ENCODE measurements at regions not wholly inside any gene's neighbourhood (a gene's known extent, or its start where the extent isn't known, plus 50 kb on each side); places are given as distances from the start of the nearest gene placed in this dataset.

DNA sequence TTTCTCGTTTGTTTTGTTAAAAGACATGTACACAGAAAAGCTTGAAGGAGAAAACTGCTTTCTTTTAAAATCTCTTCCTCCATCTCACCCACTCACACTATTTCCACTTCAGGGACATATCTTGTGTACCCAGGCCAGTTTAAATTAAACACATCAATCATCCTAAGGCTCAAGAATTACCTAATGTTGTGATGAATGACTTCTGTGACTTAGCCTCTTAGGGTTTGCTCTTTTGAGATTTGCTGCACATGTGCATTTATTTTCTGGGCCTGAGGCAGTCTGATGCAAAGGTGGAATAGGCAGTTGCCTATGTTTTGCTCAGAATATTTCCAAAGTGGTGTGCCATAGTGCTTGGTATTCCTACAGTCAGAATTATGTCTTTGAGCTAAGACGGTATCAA, 439.9 kb upstream of the CHD1 start:
- ChIA-PET CTCF (no interaction called here), RAD21 (ENCODE audit: low non-redundant PET in 1 of 2, low total read pairs in 2 of 2, uncharacterized antibody in 2 of 2, unreplicated experiment in 2 of 2) (no interaction called here), POLR2A (no interaction called here)
- Histone ChIP-seq H2AFZ (ENCODE audit: low read depth, low read length, poor library complexity, severe bottlenecking) (no peak overlapping the region), H3K27me3 (ENCODE audit: insufficient read depth, low read length) (no peaks in the 10 kb centered on the region), H3K4me1 (ENCODE audit: control insufficient read depth in 1 of 2, insufficient read depth in 2 of 2, low read length in 2 of 2) (no peaks in the 10 kb centered on the region), H4K20me1 (ENCODE audit: insufficient read depth) (no peaks in the 10 kb centered on the region), H3K9me2 (ENCODE audit: insufficient read depth) (no peaks in the 10 kb centered on the region), H3K36me3 (ENCODE audit: control insufficient read depth in 1 of 2, insufficient read depth in 2 of 2, low read length in 2 of 2) (no peaks in the 10 kb centered on the region), H3K27ac (ENCODE audit: low read depth, low read length) (no peak overlapping the region), H3K4me2 (ENCODE audit: low read length) (no peak overlapping the region), H3K4me3 (replicated peaks in 1 of 2; ENCODE audit: low read depth in 1 of 2, low read length in 2 of 2) (no peak overlapping the region), H3K9ac (ENCODE audit: low read length) (no peak overlapping the region), H3K79me2 (ENCODE audit: insufficient read depth, low read length) (no peaks in the 10 kb centered on the region), H3K9me3 (ENCODE audit: control insufficient read depth in 1 of 2, insufficient read depth in 1 of 2, low read depth in 1 of 2, low read length in 2 of 2) (no peaks in the 10 kb centered on the region)
- TF ChIP-seq SIN3A (IDR thresholded peaks at IDR 0.05; ENCODE audit: low read depth) (no peak), TCF7L2 (IDR thresholded peaks at IDR 0.05; ENCODE audit: borderline replicate concordance, extremely low read depth, insufficient read depth, insufficient read length) (no peak), ZFX (IDR thresholded peaks at IDR 0.05) (no peak), POLR2A (IDR thresholded peaks at IDR 0.05; ENCODE audit: borderline replicate concordance, extremely low read depth, insufficient read depth, insufficient read length) (no peak), JUND (IDR thresholded peaks at IDR 0.05) (no peak), YY1 (IDR thresholded peaks at IDR 0.05; ENCODE audit: extremely low read depth, insufficient replicate concordance, low read depth, low read length) (no peak), EZH2phosphoT487 (IDR thresholded peaks at IDR 0.05; ENCODE audit: borderline replicate concordance) (no peak)
- TF ChIP-seq, protein P1, sequence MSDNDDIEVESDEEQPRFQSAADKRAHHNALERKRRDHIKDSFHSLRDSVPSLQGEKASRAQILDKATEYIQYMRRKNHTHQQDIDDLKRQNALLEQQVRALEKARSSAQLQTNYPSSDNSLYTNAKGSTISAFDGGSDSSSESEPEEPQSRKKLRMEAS (IDR thresholded peaks at IDR 0.05) = no peak
- BruUV-seq (replicated peaks) = no TSS peak
- ATAC-seq = no peak
- DNase-seq (ENCODE audit: low read depth, low spot score) = no peak
- intact Hi-C loops (cut with micrococcal nuclease) = no loop called here

DNA sequence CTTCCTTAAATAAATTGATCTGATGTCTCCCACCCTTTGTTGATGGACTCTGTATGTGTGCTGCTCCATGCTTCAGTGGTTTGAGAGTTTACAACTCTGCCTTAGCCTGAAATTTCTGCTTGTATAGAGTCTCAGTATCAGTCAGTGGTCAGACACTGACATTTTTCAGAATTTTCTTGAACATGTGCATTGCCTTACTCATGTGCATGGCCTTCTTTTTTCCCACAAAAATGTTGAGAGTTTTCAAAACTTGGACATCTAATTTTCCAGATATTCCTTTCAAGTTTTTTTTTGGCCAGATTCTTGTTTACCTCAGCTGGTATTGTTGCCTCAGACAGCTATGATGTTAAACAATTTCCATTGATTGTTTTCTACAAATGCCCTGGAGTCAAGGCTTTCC, 427.1 kb upstream of the CHD1 start:
- Histone ChIP-seq H4K20me1 (ENCODE audit: insufficient read depth) (no peaks in the 10 kb centered on the region), H3K9me2 (ENCODE audit: insufficient read depth) (no peaks in the 10 kb centered on the region), H2AFZ (ENCODE audit: low read depth, low read length, poor library complexity, severe bottlenecking) (no peak overlapping the region), H3K4me2 (ENCODE audit: low read length) (no peak overlapping the region), H3K9ac (ENCODE audit: low read length) (no peak overlapping the region), H3K27me3 (ENCODE audit: insufficient read depth, low read length) (no peaks in the 10 kb centered on the region), H3K4me1 (ENCODE audit: control insufficient read depth in 1 of 2, insufficient read depth in 2 of 2, low read length in 2 of 2) (no peaks in the 10 kb centered on the region), H3K4me3 (replicated peaks in 1 of 2; ENCODE audit: low read depth in 1 of 2, low read length in 2 of 2) (no peak overlapping the region), H3K27ac (ENCODE audit: low read depth, low read length) (no peak overlapping the region), H3K36me3 (ENCODE audit: control insufficient read depth in 1 of 2, insufficient read depth in 2 of 2, low read length in 2 of 2) (no peaks in the 10 kb centered on the region), H3K79me2 (ENCODE audit: insufficient read depth, low read length) (no peaks in the 10 kb centered on the region), H3K9me3 (ENCODE audit: control insufficient read depth in 1 of 2, insufficient read depth in 1 of 2, low read depth in 1 of 2, low read length in 2 of 2) (peaks cover 3 to 6% of the 10 kb centered on the region in 2 experiments; a peak in 2 of 4 replicates)
- BruUV-seq (replicated peaks) = no TSS peak
- DNase-seq (ENCODE audit: low read depth, low spot score) (no peak), ATAC-seq (no peak)
- CTCF ChIA-PET = no interaction called here
- RAD21 ChIA-PET (ENCODE audit: low non-redundant PET in 1 of 2, low total read pairs in 2 of 2, uncharacterized antibody in 2 of 2, unreplicated experiment in 2 of 2) = no interaction called here
- intact Hi-C loops (cut with micrococcal nuclease) = no loop called here
- POLR2A ChIA-PET = no interaction called here
- TF ChIP-seq EGR1 (IDR thresholded peaks at IDR 0.05; ENCODE audit: low read depth) (no peak), ELF1 (IDR thresholded peaks at IDR 0.05; ENCODE audit: borderline replicate concordance, low read depth) (no peak), POLR2AphosphoS5 (IDR thresholded peaks at IDR 0.05; ENCODE audit: low read depth, low read length) (no peak), CEBPB (IDR thresholded peaks at IDR 0.05; ENCODE audit: low read depth) (no peak), SRF (IDR thresholded peaks at IDR 0.05; ENCODE audit: low read depth) (no peak), CBX3 (IDR thresholded peaks at IDR 0.05; ENCODE audit: low read depth) (no peak), EZH2phosphoT487 (IDR thresholded peaks at IDR 0.05; ENCODE audit: borderline replicate concordance) (no peak), TCF7L2 (IDR thresholded peaks at IDR 0.05; ENCODE audit: borderline replicate concordance, extremely low read depth, insufficient read depth, insufficient read length) (no peak), ZNF274 (IDR thresholded peaks at IDR 0.05; ENCODE audit: low read depth, low read length) (no peak)
- TF ChIP-seq, protein P1 (IDR thresholded peaks at IDR 0.05) = no peak
- TF ChIP-seq, protein P2, sequence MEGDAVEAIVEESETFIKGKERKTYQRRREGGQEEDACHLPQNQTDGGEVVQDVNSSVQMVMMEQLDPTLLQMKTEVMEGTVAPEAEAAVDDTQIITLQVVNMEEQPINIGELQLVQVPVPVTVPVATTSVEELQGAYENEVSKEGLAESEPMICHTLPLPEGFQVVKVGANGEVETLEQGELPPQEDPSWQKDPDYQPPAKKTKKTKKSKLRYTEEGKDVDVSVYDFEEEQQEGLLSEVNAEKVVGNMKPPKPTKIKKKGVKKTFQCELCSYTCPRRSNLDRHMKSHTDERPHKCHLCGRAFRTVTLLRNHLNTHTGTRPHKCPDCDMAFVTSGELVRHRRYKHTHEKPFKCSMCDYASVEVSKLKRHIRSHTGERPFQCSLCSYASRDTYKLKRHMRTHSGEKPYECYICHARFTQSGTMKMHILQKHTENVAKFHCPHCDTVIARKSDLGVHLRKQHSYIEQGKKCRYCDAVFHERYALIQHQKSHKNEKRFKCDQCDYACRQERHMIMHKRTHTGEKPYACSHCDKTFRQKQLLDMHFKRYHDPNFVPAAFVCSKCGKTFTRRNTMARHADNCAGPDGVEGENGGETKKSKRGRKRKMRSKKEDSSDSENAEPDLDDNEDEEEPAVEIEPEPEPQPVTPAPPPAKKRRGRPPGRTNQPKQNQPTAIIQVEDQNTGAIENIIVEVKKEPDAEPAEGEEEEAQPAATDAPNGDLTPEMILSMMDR (IDR thresholded peaks at IDR 0.05 in 2 of 3, conservative IDR thresholded peaks at IDR 0.05 in 1 of 3; ENCODE audit: borderline replicate concordance in 1 of 3, insufficient read depth in 1 of 3, low read depth in 2 of 3, low read length in 2 of 3) = no peak
- TF ChIP-seq, protein P3, sequence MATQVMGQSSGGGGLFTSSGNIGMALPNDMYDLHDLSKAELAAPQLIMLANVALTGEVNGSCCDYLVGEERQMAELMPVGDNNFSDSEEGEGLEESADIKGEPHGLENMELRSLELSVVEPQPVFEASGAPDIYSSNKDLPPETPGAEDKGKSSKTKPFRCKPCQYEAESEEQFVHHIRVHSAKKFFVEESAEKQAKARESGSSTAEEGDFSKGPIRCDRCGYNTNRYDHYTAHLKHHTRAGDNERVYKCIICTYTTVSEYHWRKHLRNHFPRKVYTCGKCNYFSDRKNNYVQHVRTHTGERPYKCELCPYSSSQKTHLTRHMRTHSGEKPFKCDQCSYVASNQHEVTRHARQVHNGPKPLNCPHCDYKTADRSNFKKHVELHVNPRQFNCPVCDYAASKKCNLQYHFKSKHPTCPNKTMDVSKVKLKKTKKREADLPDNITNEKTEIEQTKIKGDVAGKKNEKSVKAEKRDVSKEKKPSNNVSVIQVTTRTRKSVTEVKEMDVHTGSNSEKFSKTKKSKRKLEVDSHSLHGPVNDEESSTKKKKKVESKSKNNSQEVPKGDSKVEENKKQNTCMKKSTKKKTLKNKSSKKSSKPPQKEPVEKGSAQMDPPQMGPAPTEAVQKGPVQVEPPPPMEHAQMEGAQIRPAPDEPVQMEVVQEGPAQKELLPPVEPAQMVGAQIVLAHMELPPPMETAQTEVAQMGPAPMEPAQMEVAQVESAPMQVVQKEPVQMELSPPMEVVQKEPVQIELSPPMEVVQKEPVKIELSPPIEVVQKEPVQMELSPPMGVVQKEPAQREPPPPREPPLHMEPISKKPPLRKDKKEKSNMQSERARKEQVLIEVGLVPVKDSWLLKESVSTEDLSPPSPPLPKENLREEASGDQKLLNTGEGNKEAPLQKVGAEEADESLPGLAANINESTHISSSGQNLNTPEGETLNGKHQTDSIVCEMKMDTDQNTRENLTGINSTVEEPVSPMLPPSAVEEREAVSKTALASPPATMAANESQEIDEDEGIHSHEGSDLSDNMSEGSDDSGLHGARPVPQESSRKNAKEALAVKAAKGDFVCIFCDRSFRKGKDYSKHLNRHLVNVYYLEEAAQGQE (IDR thresholded peaks at IDR 0.05; ENCODE audit: low read depth) = no peak
